ENCODE measurements at regions not wholly inside any gene's neighbourhood (a gene's known extent, or its start where the extent isn't known, plus 50 kb on each side); places are given as distances from the start of the nearest gene placed in this dataset.

DNA sequence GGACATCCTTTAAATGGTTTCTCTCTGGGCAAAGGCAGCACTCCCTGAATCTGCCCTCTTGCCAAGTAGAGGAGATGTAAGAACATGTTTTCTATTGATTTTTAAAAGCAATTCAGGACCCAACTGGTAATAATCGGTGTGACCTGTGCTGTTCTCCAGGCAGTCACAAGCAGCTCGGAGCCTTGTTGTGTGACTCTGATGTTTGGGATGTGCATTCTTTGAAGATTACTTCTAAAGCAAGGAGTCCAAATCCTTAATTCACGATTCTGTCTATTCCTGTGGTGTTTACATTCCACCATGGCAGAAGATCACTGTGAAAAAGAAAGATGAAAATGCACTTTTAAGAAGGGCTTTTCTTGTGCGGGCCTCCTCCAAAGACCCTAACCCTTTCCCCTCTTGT, 122.3 kb upstream of the ZNF536 start:
- no peak for TF ChIP-seq CTCF (IDR thresholded peaks at IDR 0.05; ENCODE audit: control extremely low read depth, extremely low read depth)
- peaks cover 0 to 3% (median 0%) of the 10 kb centered on the region in 4 donors for H3K9me3 ChIP-seq (ENCODE audit: control insufficient read depth in 4 of 4, insufficient read depth in 3 of 4, low read length in 3 of 4)
- DNase-seq: no peak
- H3K36me3 ChIP-seq (ENCODE audit: control insufficient read depth in 4 of 4, insufficient read depth in 4 of 4, low read length in 4 of 4): no peaks in the 10 kb centered on the region
- H3K9ac ChIP-seq (ENCODE audit: insufficient read depth in 1 of 2, low read length in 2 of 2): no peak overlapping the region
- peaks cover 0 to 5% (median 0%) of the 10 kb centered on the region in 5 donors for H3K4me1 ChIP-seq (ENCODE audit: control insufficient read depth in 5 of 5, insufficient read depth in 5 of 5, low read length in 5 of 5)
- WGBS, 2 donors: 74 to 80% methylated on average over 4 of the region's 4 CpGs
- H3K4me3 ChIP-seq: no peak overlapping the region
- no peak overlapping the region for H3K27ac ChIP-seq (ENCODE audit: low read depth in 1 of 2, low read length in 1 of 2)
- H3K27me3 ChIP-seq (ENCODE audit: control insufficient read depth in 3 of 3, insufficient read depth in 3 of 3, low read length in 2 of 3): peaks cover 0 to 32% (median 7%) of the 10 kb centered on the region in 3 donors
- ATAC-seq (ENCODE audit: insufficient read depth, low FRiP score): no peak

DNA sequence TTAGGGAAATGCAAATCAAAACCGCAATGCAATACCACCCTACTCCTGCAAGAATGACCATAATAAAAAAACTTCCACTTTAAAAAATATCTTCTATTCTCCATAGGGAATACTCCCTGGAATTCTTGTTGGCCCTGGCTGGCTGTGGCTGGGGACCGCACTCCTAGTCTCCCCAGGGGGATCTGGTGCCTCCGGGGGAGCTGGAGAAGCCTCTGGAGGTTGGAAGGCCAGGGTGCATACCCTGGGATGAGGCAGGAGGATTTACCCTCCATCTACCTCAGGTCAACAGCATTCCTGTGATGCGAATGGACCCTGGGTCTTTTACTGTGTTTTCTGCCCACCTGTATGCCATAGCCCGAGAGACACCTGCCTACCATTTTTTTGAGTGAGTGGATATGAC, 120.0 kb upstream of the ZNF536 start:
- peaks cover 3 to 48% (median 7%) of the 10 kb centered on the region in 3 donors for H3K27me3 ChIP-seq (ENCODE audit: control insufficient read depth in 3 of 3, insufficient read depth in 3 of 3, low read length in 2 of 3)
- TF ChIP-seq CTCF (IDR thresholded peaks at IDR 0.05; ENCODE audit: control extremely low read depth, extremely low read depth): no peak
- no peak overlapping the region for H3K4me3 ChIP-seq
- no peak overlapping the region for H3K9ac ChIP-seq (ENCODE audit: insufficient read depth in 1 of 2, low read length in 2 of 2)
- DNase-seq (no peak), ATAC-seq (ENCODE audit: insufficient read depth, low FRiP score) (no peak)
- peaks cover 0 to 5% (median 0%) of the 10 kb centered on the region in 4 donors for H3K9me3 ChIP-seq (ENCODE audit: control insufficient read depth in 4 of 4, insufficient read depth in 3 of 4, low read length in 3 of 4)
- no peak overlapping the region for H3K27ac ChIP-seq (ENCODE audit: low read depth in 1 of 2, low read length in 1 of 2)
- peaks cover 0 to 17% (median 0%) of the 10 kb centered on the region in 5 donors for H3K4me1 ChIP-seq (ENCODE audit: control insufficient read depth in 5 of 5, insufficient read depth in 5 of 5, low read length in 5 of 5)
- WGBS, 2 donors: 90 to 91% methylated on average over 5 of the region's 5 CpGs
- no peaks in the 10 kb centered on the region for H3K36me3 ChIP-seq (ENCODE audit: control insufficient read depth in 4 of 4, insufficient read depth in 4 of 4, low read length in 4 of 4)

DNA sequence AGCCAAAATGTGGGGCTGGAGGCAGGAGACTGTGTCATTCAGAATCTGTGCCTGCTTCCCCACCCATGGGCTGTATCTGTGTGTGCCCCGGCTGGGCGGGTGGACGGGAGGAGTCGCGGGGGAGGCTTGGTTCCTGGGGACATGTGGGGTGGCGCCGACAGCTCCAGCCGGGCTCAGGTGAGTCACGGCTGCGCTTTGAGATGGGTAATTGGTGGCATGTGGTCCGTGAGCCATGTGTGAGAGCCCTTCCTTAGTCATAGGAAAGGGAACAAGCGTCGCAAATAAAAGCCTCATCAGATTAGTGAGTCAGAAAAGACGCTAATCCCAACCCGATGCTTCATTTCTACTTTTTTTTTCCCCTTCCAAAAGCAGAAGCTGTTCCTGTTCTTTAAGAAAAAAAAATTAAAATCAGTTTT, 118.6 kb upstream of the ZNF536 start:
- Histone ChIP-seq H3K27me3 (ENCODE audit: control insufficient read depth in 3 of 3, insufficient read depth in 3 of 3, low read length in 2 of 3) (peaks cover 7 to 52% (median 7%) of the 10 kb centered on the region in 3 donors), H3K4me3 (no peak overlapping the region), H3K4me1 (ENCODE audit: control insufficient read depth in 5 of 5, insufficient read depth in 5 of 5, low read length in 5 of 5) (peaks cover 0 to 20% (median 0%) of the 10 kb centered on the region in 5 donors), H3K9ac (ENCODE audit: insufficient read depth in 1 of 2, low read length in 2 of 2) (no peak overlapping the region), H3K9me3 (ENCODE audit: control insufficient read depth in 4 of 4, insufficient read depth in 3 of 4, low read length in 3 of 4) (peaks cover 0 to 5% (median 0%) of the 10 kb centered on the region in 4 donors), H3K27ac (ENCODE audit: low read depth in 1 of 2, low read length in 1 of 2) (no peak overlapping the region), H3K36me3 (ENCODE audit: control insufficient read depth in 4 of 4, insufficient read depth in 4 of 4, low read length in 4 of 4) (no peaks in the 10 kb centered on the region)
- DNase-seq (no peak), ATAC-seq (ENCODE audit: insufficient read depth, low FRiP score) (no peak)
- no peak for TF ChIP-seq CTCF (IDR thresholded peaks at IDR 0.05; ENCODE audit: control extremely low read depth, extremely low read depth)
- 52 to 54% methylated on average over 15 of the region's 15 CpGs for WGBS, 2 donors

GRCh38 chr19:30254158-30254557, 118.0 kb upstream of the ZNF536 start:
- 53 to 66% methylated on average over 5 of the region's 5 CpGs for WGBS, 2 donors
- ATAC-seq (ENCODE audit: insufficient read depth, low FRiP score) (no peak), DNase-seq (no peak)
- Histone ChIP-seq H3K4me1 (ENCODE audit: control insufficient read depth in 5 of 5, insufficient read depth in 5 of 5, low read length in 5 of 5) (peaks cover 0 to 20% (median 0%) of the 10 kb centered on the region in 5 donors), H3K9ac (ENCODE audit: insufficient read depth in 1 of 2, low read length in 2 of 2) (no peak overlapping the region), H3K27me3 (ENCODE audit: control insufficient read depth in 3 of 3, insufficient read depth in 3 of 3, low read length in 2 of 3) (peaks cover 7 to 52% (median 7%) of the 10 kb centered on the region in 3 donors), H3K27ac (ENCODE audit: low read depth in 1 of 2, low read length in 1 of 2) (no peak overlapping the region), H3K9me3 (ENCODE audit: control insufficient read depth in 4 of 4, insufficient read depth in 3 of 4, low read length in 3 of 4) (peaks cover 0 to 5% (median 0%) of the 10 kb centered on the region in 4 donors), H3K36me3 (ENCODE audit: control insufficient read depth in 4 of 4, insufficient read depth in 4 of 4, low read length in 4 of 4) (no peaks in the 10 kb centered on the region), H3K4me3 (no peak overlapping the region)
- no peak for TF ChIP-seq CTCF (IDR thresholded peaks at IDR 0.05; ENCODE audit: control extremely low read depth, extremely low read depth)
